D721Med (cell line): ENCODE measurements at regions not wholly inside any gene's neighbourhood (a gene's known extent, or its start where the extent isn't known, plus 50 kb on each side); places are given as distances from the start of the nearest gene placed in this dataset.

Experiments
- DNase-seq: peaks from one replicate; pipeline ENCODE4 v3.0.0; 2011; ENCODE audit warnings: low spot score; ENCODE audit not compliant: insufficient read length
- FAIRE-seq: peaks from 2 replicates; lab custom pipeline; 2011; peaks lifted over from hg19 to GRCh38; lab: Jason Lieb, UNC
- CTCF ChIP-seq: IDR thresholded peaks from 2 replicates; pipeline ENCODE4 v1.5.1; 2012; ENCODE audit warnings: mild to moderate bottlenecking, control low read depth; ENCODE audit not compliant: insufficient read depth; ENCODE audit errors: missing control alignments

GRCh38 chr15:98403169-98403568 lies 245.2 kb upstream of the IGF1R start:
- DNase-seq (no peak), FAIRE-seq (no peak)
- TF ChIP-seq CTCF = no peak

- DNase-seq (no peak), FAIRE-seq (no peak)
- no peak for TF ChIP-seq CTCF
Measured at GRCh38 chr15:98403569-98403968, 244.8 kb upstream of the IGF1R start.

- DNase-seq (no peak), FAIRE-seq (no peak)
- no peak for TF ChIP-seq CTCF
Measured at GRCh38 chr15:98405013-98405412, 243.3 kb upstream of the IGF1R start.

- no peak for FAIRE-seq
- TF ChIP-seq CTCF = no peak
- DNase-seq = no peak
Measured at GRCh38 chr15:98408231-98408630, 240.1 kb upstream of the IGF1R start.

GRCh38 chr15:98410328-98410727 lies 238.0 kb upstream of the IGF1R start:
- TF ChIP-seq CTCF = no peak
- FAIRE-seq (no peak), DNase-seq (no peak)

GRCh38 chr15:98412852-98413251 lies 235.5 kb upstream of the IGF1R start:
- DNase-seq = no peak
- no peak for TF ChIP-seq CTCF
- FAIRE-seq = no peak

- FAIRE-seq = no peak
- no peak for TF ChIP-seq CTCF
- no peak for DNase-seq
Measured at GRCh38 chr15:98413933-98414546, 234.3 kb upstream of the IGF1R start.
